ENCODE measurements at regions not wholly inside any gene's neighbourhood (a gene's known extent, or its start where the extent isn't known, plus 50 kb on each side); places are given as distances from the start of the nearest gene placed in this dataset.

DNA sequence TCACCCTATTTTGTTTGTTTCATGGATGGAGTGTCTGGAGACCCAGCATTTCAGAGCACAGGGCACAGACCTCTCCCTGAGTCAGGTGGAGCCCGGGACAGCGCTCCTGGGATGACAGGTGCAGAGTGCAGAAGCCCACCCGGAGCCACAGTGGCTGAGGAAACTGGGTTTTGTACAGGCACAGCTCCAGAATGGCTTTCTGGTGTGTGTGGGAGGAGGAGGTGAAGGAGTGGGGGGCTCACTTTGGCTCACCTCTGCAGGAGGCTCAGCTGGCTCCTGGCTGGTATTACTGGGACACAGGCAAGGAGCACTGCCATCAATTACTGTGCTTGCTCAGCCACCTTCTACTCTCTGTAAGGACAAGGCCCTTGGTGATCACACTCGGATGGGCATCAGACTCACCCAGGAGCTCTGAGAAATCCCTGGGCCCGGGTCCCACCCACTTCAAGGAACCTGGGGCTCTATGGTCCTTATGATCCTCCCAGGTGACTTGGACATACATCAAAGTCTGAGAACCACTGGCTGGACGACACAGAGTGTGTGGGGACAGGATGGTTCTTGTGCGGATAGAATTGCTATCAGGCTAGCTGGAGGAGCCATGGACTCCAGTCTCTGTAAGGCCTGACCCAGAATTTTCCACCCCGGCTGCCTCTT, 221.1 kb upstream of the ZNF32 start:
- DNase-seq (ENCODE audit: low read depth) = no peak

DNA sequence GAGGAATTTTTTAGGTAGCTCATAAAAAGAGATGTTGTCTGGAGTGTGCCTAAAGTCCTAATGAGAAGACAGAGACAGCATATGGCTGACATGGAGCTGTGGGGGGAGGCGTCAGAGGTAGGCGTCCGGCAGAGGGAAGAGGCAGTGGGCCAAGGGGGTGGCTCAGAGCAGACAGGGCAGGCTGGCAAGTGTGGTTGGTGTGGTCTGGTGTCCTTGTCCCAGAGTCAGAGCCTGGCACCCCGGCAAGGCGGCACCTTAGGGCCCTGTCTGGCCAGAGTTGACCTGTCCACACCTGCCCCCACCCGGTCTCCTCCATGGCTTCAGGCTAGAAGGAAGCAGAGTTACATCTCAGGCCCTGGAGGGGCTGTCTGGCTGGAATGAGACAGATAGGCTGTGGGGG, 220.3 kb upstream of the ZNF32 start:
- DNase-seq (ENCODE audit: low read depth) = no peak

DNA sequence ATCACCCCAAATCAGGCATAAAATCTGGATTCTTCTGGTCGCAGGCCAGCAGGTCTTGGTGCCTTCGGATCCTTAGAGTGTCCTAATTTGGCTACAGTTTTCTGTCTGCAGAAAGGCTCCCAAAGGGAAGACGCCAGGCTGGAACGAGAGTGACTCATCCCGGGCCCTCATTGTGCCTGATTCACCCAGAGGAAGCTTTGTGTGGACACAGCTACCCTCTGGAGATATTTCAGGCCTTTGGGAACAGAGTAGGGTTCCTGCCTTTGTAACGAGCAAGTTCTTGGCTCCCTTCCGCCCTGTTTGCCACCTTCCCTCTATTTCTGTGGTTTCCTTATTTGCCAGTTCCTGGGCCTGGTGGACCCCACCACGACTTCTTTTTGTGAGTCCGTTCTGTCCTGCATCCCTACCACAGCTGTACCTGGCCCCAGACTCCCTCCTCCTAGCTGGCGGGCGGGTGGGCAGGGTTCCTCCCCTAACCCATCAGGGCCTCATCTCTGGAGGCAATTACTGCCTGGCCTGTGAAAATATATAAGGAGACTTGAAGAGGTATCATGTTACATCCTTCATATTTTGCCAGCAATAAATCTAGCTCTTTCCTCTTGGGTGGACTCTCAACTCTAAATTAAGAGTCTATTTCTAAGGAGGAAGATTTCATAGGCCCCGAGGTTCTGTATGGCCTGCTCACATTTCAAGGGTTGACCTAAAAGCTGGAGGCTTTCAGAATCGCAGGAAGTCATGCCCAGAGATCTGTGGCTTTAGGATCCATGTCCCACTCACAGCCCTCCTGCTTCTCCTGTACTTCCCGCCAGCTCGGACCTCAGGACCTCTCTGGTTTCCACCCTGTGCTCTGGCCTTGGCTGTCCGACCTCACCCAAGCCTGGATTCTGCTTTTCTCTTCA, 219.2 kb upstream of the ZNF32 start:
- no peak for DNase-seq (ENCODE audit: low read depth)

DNA sequence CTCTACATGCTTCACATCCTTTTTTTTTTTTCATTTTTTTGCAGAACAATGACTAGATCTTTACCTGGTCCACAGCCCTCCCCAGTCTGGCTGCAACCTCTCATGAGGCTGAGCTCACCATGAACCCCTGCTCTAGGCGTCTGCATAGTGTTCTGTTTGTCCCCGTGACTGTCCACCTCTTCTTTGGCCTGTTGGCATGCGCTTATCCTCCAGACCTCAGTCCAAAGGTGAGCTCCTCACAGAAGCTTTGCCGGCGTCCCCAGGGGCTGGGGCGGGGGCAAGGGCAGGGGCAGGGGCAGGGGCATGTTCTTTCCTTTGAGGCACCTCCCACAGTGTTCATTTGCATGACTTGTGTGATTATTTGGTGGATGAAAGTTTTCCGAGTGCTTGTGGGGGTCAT, 218.4 kb upstream of the ZNF32 start:
- no peak for DNase-seq (ENCODE audit: low read depth)

DNA sequence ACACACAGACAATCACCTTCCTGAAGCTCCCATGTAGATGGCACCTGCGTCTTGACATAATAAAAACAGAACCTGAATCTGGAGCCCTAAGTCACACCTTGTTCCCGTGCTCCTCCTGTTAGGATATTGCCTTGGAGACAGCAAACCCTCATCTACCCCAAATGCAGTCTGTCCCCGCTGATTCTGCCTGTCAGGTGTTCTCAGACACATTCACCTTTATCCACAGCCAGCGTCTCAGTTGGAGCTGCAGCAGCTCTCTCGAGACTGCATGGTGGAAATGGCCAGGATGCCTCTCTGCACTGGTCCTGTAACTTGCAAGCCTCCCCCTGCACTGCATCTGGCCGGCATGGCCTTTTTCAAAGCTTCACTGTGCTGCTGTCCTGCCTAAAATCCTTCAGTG, 218.0 kb upstream of the ZNF32 start:
- no peak for DNase-seq (ENCODE audit: low read depth)

DNA sequence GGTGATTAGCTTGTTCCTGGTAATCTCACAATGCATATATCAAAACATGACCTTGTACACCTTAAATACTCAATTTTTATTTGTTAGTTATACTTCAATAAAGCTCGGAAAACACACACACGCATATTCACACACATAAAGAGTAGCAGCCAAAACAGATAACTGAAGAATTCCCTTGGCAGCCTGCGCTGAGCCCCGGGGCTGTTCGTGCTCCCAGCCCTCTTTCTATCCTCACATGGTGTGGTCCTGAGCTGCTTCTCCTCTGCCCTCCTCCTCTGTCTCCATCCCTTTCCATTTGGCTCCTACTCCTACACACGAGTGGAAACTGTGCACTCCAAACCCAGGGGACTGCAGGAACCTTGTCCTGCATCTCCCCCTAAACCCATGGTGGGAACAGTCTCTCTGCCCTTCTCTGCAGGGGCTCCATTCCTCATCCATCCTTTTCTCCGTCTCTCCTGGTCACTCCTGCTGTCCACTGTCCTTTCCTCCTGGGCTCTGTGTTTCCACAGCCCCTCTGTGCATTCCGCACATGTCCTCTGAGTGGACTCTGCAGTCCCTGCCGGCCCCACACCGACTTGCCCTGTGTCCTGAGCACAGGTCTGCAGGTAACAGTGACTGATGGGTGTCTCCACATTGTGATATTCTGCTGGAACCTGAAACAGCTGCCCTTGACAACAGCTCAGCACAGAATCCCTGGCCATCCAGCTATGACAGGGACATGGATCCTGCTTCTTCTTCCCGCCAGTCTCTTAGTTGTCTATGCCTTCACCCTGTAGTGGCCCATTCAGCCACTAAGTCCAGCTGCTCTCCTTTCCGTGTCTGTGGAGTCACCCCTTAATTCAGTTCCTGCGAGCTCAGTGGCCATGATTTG, 216.8 kb upstream of the ZNF32 start:
- no peak for DNase-seq (ENCODE audit: low read depth)

DNA sequence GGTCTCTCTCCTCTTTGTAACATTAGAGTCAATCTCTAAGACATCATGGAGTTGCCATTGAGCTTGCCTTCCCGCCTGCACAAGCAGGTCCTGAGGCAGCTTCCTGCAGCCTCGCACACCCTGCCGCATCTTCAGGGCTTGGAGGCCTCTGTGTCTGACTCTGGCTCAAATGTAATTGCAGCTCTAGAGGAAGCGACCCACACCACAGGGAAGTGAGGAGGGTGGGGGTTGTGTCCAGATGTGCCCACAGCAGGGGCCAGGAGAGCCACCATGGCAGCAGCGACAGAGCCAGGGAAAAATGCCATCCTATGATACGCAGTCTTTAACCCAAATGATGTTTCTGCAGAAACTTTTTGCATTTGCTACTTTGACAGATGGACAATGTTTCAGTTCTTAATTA, 216.0 kb upstream of the ZNF32 start:
- no peak for DNase-seq (ENCODE audit: low read depth)

DNA sequence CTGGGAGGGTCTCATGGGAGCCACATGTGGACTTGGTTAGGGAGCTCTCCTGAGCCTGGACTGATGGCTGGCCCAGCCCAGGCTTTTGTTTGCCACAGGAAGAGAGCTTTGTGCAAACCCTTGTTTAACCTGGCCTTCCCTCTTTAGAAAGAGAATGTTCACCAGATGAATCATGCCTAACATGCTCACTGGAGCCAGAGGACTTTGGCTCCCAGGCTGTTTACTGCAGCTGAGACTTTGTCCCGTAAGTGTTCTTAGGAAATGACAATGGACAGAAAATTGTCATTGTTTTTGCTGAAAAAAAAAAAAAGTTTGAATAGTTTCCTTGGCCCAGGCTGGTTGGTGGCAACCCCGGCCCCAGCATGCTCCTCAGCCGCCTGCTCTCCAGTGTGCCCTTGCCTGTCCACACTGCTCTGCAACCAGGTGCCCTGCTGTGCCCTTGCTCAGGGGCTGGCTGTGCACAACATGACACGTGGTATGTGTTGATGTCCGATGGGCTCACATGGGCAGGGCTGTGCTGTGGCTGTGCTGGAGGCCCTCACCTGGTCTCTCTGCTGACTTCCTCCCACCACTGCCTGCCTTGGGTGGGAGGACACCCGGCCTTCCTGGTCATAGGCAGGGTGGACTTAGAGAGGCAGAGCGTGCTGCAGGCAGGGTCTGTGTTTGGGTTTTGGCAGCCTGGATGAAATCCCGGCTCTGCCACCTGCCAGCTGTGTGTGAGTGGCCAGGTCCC, 215.3 kb upstream of the ZNF32 start:
- DNase-seq (ENCODE audit: low read depth) = no peak

DNA sequence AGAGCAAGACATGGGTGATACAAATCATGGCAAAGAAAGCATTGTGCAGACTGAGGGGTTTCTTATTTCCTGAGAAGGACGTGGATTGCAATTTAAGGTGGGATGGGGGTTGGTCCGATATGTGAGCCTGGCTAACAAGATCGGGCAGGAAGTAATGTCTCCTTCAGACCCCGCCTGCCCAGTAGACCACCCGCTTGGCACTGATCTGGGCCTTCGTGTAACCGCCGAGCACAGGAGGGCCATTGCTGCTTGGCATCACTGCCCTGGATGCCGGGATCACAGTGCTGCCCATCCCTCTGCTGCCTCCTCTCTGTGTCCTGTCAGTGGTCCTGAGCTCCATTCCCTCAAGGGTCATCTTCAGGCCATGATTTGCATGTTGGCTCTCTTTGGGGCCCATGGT, 214.6 kb upstream of the ZNF32 start:
- no peak for DNase-seq (ENCODE audit: low read depth)

DNA sequence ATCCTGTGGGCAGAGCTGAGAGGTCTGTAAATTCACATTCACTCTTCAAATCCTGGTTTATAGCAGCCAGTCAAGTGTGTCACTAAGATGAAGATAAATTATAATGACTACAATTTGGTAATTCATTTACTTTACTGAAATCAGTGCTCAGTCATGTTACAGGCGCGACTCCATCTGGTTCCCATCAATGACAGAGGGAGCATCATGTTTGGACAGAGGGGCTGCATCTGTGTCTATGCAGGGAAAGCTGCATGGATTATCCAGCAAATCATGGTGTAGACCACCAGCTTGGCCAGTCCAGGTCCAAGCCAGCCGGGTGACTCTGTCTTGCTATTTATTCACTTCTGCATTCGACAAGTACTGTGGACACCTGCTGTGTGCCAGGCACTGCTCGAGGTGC, 214.1 kb upstream of the ZNF32 start:
- DNase-seq (ENCODE audit: low read depth) = no peak

DNA sequence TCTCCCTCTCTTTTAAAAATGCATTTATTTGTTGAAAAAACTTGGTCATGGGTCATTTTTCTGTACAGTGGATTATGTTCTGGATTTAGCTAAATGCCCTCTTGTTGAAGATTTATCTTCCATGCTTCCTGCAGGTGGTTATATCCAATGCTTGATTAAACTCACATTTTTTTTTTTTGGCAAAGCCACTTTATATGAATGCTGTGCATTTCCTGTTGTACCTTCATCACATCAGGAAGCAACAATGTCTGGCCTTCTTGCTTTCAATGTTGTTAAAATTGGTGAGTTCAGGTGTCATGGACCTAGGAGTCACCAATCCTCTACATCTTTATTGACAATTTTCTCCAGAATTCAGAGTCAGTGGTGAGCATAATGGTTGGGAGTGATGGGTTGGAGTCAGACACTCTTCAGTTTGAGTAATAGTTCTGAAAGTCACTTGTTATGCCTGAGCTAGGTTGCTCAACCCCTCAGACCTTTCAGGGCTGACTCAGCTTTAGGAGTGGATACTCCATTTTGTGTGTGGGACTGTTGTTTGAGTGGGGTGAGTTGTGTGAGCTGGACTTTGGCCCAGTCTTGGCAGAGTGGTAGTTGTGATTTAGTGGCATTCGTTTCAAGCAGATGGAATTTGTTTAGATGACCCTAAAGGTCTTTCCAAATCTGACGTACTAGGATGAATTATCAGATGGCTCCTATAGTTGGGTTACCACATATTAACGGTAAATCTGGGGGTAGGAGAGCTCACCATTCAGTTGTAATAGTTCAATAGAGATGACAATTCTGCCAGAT, 213.5 kb upstream of the ZNF32 start:
- no peak for DNase-seq (ENCODE audit: low read depth)

DNA sequence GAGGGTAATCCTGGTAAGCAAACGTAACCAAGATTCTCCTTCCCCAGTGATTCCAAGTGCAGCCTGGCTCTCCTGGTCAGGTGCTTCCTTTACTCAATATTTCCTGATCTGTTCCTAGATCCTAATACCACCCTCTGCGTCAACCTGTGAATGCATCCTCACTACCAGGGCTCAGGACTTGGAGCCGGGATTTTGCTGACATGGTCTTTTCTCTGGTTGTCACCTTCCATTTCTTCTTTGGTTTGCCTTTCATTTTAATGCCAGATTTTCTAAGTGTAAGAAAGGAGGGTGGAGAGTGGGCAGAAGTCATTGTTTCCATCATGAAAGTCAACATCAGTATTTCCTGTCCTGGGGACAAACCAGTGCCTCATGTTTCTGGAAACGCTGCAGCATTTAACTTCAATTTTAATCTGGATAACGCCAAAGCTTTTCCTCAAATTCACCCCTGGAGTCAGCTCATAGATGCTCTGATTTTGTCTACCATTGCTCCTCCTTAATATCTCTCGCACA, 210.4 kb upstream of the ZNF32 start:
- DNase-seq (ENCODE audit: low read depth) = no peak

DNA sequence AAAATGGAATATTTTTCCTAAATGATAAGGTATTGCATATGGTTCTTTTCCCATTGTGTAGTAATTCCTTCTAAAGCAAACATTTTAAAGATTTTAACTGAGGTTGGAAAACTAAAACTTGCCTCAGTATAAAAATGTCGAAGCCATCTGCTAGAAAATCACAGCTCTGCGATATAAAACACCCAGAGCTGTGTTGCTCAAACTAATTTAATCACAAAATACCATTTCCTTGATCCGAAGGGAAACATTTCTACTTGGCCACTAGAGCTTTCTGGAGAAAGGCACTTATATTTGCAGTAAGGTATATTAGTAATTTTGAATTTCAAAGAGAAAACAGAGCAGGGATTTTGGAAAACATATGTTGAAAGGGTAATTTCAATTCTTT, 209.2 kb upstream of the ZNF32 start:
- DNase-seq (ENCODE audit: low read depth) = no peak

DNA sequence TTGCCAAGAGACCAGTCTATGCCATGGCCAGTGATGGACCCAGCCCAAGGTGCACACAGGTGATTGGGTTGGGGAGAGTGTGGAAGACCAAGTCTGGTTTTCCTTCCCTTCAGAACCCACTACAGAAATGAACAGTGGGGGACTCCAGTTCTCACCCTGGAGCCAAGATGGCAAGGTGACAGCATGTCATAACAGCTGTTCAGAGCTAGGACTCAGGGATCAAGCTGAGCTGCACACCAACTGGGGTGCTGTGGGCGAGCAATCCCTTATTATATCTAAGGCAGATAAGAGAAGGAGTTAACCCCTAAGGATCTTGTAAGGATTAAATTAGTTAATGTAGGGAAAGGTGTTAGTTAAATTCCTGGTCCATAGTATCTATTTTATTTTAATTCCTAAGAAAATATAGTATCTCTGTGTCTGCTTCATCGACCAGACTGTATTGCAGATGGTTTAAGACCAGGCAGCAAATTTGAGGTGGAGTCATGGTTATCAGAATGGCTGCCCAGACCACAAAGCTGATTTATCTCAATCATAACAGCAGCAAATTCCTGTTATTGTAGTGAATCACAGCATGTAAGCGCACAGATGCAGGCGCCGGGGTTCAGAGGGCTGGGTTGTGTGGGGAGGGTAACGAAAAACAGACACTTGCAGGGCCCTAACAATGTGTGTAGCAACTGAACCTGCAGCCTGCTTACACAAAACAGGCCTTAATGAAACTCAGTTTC, 208.7 kb upstream of the ZNF32 start:
- no peak for DNase-seq (ENCODE audit: low read depth)

DNA sequence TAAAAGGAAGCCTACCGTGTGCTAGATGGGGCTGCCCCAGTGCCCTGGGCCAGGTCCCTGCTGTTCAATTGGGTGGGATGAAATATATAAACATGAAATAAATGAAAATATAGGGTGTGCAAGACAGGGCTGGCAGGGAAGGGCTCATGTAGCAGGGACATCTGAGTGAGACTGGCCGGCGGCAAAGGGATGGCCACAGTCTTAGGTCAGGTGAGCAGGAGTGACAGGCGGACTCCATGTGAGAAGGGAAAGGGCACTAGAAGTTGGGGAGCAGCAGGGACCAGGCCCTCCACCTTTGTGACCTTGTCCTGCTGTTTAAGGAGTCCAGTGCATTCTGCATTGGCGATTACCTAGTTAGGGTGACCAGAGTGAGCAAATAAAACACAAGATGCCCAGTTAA, 207.6 kb upstream of the ZNF32 start:
- no peak for DNase-seq (ENCODE audit: low read depth)

DNA sequence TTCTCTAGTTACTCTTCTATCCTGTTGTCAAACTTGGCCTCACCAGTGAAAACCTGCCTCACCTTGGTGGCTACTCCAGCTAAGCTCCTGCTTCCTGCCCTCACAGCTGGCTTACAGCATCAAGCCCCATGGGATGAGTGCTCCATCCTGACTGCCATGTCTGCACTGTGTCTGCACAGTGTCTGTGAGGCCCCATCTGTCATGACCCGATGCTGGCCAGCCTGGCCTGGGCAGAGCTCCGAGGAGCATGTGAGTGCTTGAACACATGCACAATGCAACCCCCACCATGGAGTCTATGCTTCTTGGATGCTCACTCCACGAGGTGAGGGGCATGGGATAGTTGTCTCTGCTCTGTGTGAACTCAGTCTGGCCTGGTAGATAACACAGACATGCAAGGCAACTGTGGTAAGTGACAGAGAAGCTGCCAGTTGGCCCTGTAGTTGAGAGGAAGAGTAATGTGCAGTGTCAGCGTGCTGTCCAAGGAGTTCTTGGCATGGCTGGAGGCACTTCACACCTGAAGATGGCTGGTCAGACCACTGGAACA, 207.1 kb upstream of the ZNF32 start:
- no peak for DNase-seq (ENCODE audit: low read depth)

DNA sequence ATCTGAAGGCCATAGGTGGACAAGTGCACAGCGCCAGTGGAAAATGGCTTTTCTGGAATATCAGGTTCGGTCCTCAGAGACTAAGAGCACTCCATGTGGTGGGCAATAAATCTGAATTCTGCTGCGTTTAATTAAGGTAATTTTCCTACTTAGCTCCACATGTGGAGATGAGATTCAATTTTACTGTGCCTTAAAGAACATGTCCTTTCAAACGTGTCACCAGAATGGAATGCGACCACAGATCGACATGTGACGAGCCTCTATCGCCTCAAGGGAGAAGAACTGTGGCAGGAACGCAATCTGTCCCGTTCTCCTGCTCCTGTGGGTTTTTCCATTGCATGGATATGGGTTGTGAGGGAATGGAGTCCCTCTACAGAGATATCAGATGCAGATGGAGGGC, 205.3 kb upstream of the ZNF32 start:
- no peak for DNase-seq (ENCODE audit: low read depth)

DNA sequence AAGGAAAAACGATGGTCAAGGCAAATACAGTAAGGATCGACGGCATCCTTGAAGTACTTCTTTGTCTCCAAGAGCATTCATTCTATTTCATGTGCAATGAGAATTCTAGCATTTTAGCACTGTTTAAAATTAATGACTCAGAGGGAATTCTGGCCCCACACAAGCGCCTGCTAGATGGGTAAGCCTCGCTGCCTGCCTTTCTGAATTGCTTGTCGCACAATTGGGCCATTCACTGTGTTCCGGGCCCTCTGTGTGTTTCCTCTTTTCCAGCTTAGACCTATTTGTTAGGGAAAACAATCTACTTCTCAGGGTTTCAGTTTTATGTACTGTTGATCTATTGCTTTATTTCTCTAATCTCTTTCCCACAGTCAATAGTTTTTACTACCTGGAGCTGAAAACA, 204.7 kb upstream of the ZNF32 start:
- no peak for DNase-seq (ENCODE audit: low read depth)

DNA sequence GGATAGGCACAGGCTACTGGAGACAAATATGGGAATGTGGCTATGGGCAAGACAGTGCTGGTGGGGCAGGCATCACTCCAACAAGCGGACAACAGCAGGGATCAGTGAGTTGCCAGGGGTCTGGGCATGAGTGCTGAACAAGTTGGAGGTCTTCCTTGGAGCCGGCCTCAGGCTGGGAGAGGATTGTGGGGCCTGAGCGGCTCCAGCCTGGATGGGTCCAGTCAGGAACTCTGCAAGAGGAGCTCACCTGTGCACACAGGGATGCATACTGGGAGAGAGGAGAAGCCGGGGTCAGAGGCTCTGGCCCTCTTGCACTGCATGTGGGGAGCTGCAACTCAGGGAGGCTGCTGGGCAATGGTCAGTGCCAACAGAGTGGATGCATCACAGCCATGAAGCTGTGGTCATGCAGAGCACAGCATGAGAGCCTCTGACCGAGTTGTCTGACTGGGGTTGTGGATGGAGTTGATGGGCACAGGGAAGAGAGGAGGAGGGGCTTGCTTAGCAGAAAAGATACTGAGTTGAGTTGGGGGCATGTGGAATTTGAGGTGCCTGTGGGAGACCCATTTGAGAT, 204.0 kb upstream of the ZNF32 start:
- DNase-seq (ENCODE audit: low read depth) = no peak

DNA sequence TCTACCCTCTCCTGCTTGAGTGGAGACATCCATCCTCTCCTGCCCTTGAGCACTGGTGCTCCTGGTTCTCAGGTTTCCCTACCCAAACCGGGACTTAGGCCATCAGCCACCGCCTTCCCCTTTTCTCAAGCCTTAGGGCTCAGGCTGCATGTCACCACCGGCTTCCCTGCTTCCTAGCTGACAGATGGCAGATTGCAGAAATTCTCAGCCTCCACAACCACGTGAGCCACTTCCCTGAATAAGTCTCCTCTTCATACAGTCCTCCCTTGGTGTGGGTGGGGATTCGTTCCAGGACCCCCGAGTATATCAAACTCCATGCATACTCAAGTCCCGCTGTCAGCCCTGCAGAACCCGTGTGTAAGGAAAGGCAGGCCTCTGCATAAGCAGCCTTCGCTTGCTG, 203.5 kb upstream of the ZNF32 start:
- no peak for DNase-seq (ENCODE audit: low read depth)

All from stimulated activated CD4-positive, alpha-beta T cell treated with anti-CD3 and anti-CD28 coated beads, Interleukin-2, amount 100 ng/mL, for 4 hours (primary cell).